SU-DHL-6 (cell line): ENCODE measurements at regions not wholly inside any gene's neighbourhood (a gene's known extent, or its start where the extent isn't known, plus 50 kb on each side); places are given as distances from the start of the nearest gene placed in this dataset.

ENCODE experiments used
- H2AFZ ChIP-seq: fragments of 200-600 bp; sonication (generic); 2 replicates; pipeline ENCODE4 v1.6.1; 2014; ENCODE audit warnings: low read depth, mild to moderate bottlenecking, moderate library complexity, mixed read lengths, antibody characterized with exemption, low read length; ENCODE audit not compliant: severe bottlenecking
- H3F3A ChIP-seq: fragments of 200-600 bp; shearing (Covaris generic); 2 replicates; pipeline ENCODE4 v1.6.0; 2016; ENCODE audit warnings: antibody characterized with exemption, mild to moderate bottlenecking; ENCODE audit not compliant: insufficient read depth
- H3K27ac ChIP-seq: fragments of 200-600 bp; sonication (generic); 2 replicates; pipeline ENCODE4 v1.5.1; 2016; ENCODE audit warnings: low read depth, mild to moderate bottlenecking, low read length, moderate library complexity, mixed read lengths
- H3K27me3 ChIP-seq: fragments of 200-600 bp; sonication (generic), shearing (Covaris generic); 2 replicates; pipeline ENCODE4 v1.6.0; 2014; ENCODE audit warnings: mild to moderate bottlenecking, low read length
- H3K36me3 ChIP-seq: fragments of 200-600 bp; sonication (generic); 2 replicates; pipeline ENCODE4 v1.6.1; 2014; ENCODE audit warnings: mild to moderate bottlenecking, low read length, mixed read lengths
- H3K4me2 ChIP-seq: fragments of 300-600, 200-600 bp; shearing (Covaris generic), sonication (generic); 2 replicates; pipeline ENCODE4 v1.6.0; 2014; ENCODE audit warnings: low read length, low read depth, mild to moderate bottlenecking; ENCODE audit not compliant: poor library complexity, severe bottlenecking
- H3K4me3 ChIP-seq: fragments of 200-600 bp; sonication (generic); 2 replicates; pipeline ENCODE4 v1.5.1; 2014; ENCODE audit warnings: antibody characterized with exemption, low read length, mild to moderate bottlenecking, mixed read lengths; ENCODE audit not compliant: insufficient read depth, poor library complexity, severe bottlenecking
- H3K79me2 ChIP-seq: fragments of 200-600 bp; sonication (generic); 2 replicates; pipeline ENCODE4 v1.6.1; 2014; ENCODE audit warnings: mild to moderate bottlenecking, low read length, moderate library complexity; ENCODE audit not compliant: insufficient read depth
- H3K9ac ChIP-seq: fragments of 200-600 bp; sonication (generic); 2 replicates; pipeline ENCODE4 v1.7.0; 2014; ENCODE audit warnings: mild to moderate bottlenecking, low read length
- H3K9me2 ChIP-seq: fragments of 200-600 bp; sonication (generic); replicated peaks from 2 replicates; pipeline ENCODE4 v1.6.1; 2014; ENCODE audit warnings: low read length; ENCODE audit not compliant: insufficient read depth
- H3K9me3 ChIP-seq: fragments of 200-600 bp; sonication (generic); 2 replicates; pipeline ENCODE4 v1.6.1; 2014; ENCODE audit warnings: low read length, mixed read lengths; ENCODE audit not compliant: insufficient read depth
- H4K20me1 ChIP-seq: fragments of 200-600 bp; sonication (generic); 2 replicates; pipeline ENCODE4 v1.6.1; 2014; ENCODE audit warnings: low read depth, mild to moderate bottlenecking, antibody characterized with exemption, low read length, moderate library complexity, mixed read lengths
- EZH2phosphoT487 ChIP-seq: fragments of 200-600 bp; sonication (generic), shearing (Covaris generic); conservative IDR thresholded peaks from 2 replicates; pipeline ENCODE4 v1.6.1; 2018; ENCODE audit warnings: mild to moderate bottlenecking, antibody characterized with exemption, low read length, moderate library complexity, mixed read lengths
- TF ChIP-seq, protein P1 (sequence below): fragments of 200-600 bp; sonication (generic); IDR thresholded peaks from one replicate; pipeline ENCODE4 v1.5.1; 2017; ENCODE audit warnings: antibody characterized with exemption, mild to moderate bottlenecking, low read length, moderate library complexity; ENCODE audit not compliant: insufficient read depth, poor library complexity, severe bottlenecking

GRCh38 chr4:126563389-126563788, 1069.4 kb upstream of the INTU start:
- Histone ChIP-seq H3K9me3 (no peaks in the 10 kb centered on the region), H3K4me2 (no peak overlapping the region), H3K79me2 (no peaks in the 10 kb centered on the region), H3K36me3 (no peaks in the 10 kb centered on the region), H3K4me3 (no peak overlapping the region), H3F3A (no peaks in the 10 kb centered on the region), H2AFZ (no peak overlapping the region), H3K27ac (no peak overlapping the region), H3K9me2 (no peaks in the 10 kb centered on the region), H3K9ac (no peak overlapping the region), H4K20me1 (no peaks in the 10 kb centered on the region), H3K27me3 (no peaks in the 10 kb centered on the region)
- no peak for TF ChIP-seq EZH2phosphoT487
- TF ChIP-seq, protein P1, sequence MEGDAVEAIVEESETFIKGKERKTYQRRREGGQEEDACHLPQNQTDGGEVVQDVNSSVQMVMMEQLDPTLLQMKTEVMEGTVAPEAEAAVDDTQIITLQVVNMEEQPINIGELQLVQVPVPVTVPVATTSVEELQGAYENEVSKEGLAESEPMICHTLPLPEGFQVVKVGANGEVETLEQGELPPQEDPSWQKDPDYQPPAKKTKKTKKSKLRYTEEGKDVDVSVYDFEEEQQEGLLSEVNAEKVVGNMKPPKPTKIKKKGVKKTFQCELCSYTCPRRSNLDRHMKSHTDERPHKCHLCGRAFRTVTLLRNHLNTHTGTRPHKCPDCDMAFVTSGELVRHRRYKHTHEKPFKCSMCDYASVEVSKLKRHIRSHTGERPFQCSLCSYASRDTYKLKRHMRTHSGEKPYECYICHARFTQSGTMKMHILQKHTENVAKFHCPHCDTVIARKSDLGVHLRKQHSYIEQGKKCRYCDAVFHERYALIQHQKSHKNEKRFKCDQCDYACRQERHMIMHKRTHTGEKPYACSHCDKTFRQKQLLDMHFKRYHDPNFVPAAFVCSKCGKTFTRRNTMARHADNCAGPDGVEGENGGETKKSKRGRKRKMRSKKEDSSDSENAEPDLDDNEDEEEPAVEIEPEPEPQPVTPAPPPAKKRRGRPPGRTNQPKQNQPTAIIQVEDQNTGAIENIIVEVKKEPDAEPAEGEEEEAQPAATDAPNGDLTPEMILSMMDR = no peak

DNA sequence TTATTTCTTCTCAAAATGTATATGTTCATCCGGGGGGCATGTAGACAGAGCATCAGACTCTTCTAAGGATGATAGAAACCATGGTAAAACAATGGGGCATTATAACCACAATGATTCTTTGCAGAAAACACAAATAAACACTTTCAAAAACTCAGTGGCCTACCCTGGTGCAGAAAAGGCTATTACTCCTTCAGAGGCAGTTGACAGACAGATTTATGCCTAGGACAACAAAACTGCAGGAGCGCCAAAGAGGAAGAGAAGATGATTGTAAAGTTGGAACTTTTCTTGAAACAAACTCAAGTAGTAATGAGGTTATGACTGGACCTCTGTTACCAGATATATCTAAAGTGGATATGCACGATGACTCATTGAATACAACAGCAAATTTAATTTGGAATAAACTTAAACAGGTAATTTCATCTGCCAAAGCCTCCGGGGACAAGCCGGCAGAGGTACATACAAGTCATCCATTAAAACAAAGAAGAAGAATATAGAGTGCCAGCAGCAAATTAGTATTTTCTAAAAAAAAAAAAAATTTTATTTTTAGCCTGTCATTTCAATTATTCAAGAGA, 1068.4 kb upstream of the INTU start:
- Histone ChIP-seq H4K20me1 (no peaks in the 10 kb centered on the region), H3K9me3 (no peaks in the 10 kb centered on the region), H3K4me2 (no peak overlapping the region), H3K27me3 (no peaks in the 10 kb centered on the region), H2AFZ (no peak overlapping the region), H3K79me2 (no peaks in the 10 kb centered on the region), H3K4me3 (no peak overlapping the region), H3K9ac (no peak overlapping the region), H3K36me3 (no peaks in the 10 kb centered on the region), H3K27ac (no peak overlapping the region), H3F3A (no peaks in the 10 kb centered on the region), H3K9me2 (no peaks in the 10 kb centered on the region)
- TF ChIP-seq EZH2phosphoT487 = no peak
- TF ChIP-seq, protein P1 = no peak

- H3K9ac ChIP-seq = no peak overlapping the region
- H3K4me3 ChIP-seq = no peak overlapping the region
- H3K27ac ChIP-seq = no peak overlapping the region
- no peaks in the 10 kb centered on the region for H3F3A ChIP-seq
- H3K27me3 ChIP-seq = no peaks in the 10 kb centered on the region
- no peaks in the 10 kb centered on the region for H3K9me2 ChIP-seq
- H3K9me3 ChIP-seq = no peaks in the 10 kb centered on the region
- H3K79me2 ChIP-seq = no peaks in the 10 kb centered on the region
- TF ChIP-seq, protein P1 = no peak
- TF ChIP-seq EZH2phosphoT487 = no peak
- H4K20me1 ChIP-seq = no peaks in the 10 kb centered on the region
- no peak overlapping the region for H3K4me2 ChIP-seq
- no peaks in the 10 kb centered on the region for H3K36me3 ChIP-seq
- H2AFZ ChIP-seq = no peak overlapping the region
Observed at GRCh38 chr4:126568652-126569570, 1063.8 kb upstream of the INTU start.
